Prostate gland (tissue), 2 donors: ENCODE measurements at regions not wholly inside any gene's neighbourhood (a gene's known extent, or its start where the extent isn't known, plus 50 kb on each side); places are given as distances from the start of the nearest gene placed in this dataset.

ENCODE experiments used
- CTCF ChIP-seq, 4 experiments: fragments of 200-600 bp in 2 of 4; fragments of 450-650 bp in 2 of 4; sonication (generic) in 2 of 4; IDR thresholded peaks; 1 replicate in 3 of 4; 2 replicates in 1 of 4; pipeline ENCODE4 v1.5.1; 2016 to 2019; ENCODE audit warnings: antibody characterized with exemption in 4 of 4, mild to moderate bottlenecking in 2 of 4, moderate library complexity in 2 of 4
- POLR2A ChIP-seq: fragments of 450-650 bp; IDR thresholded peaks from one replicate; pipeline ENCODE4 v1.6.1; 2016; ENCODE audit warnings: antibody characterized with exemption, mild to moderate bottlenecking

DNA sequence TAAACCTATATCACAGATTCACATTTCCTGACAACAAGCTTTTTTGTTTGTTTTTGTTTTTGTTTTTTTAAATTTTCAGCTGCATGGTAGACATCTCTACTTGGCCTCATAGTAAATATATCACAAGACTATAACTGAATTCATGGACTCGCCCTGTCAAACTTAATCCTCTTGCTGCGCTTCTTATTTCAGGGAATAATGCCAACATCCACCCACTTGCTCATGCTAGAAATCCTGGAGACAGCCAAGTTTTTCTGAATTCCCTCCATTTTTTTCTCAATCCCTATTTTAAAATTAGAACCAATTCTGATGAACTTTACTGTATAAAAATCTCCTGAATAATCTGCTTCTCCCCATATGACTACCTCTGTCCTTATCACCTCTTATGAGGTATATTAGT lies 283.6 kb upstream of the RPS23 start:
- TF ChIP-seq CTCF (IDR thresholded peaks at IDR 0.05) (no peak), POLR2A (no peak)
